Lower leg skin (tissue), 3 donors: ENCODE measurements at regions not wholly inside any gene's neighbourhood (a gene's known extent, or its start where the extent isn't known, plus 50 kb on each side); places are given as distances from the start of the nearest gene placed in this dataset.

Experiments used
- POLR2A ChIP-seq, 2 donors: fragments of 450-650 bp; IDR thresholded peaks; one replicate each; pipeline ENCODE4 v1.6.1; 2016 to 2017; ENCODE audit warnings: antibody characterized with exemption in 2 of 2, mild to moderate bottlenecking in 1 of 2, moderate library complexity in 1 of 2
- TF ChIP-seq, protein P1 (sequence below), 3 donors: fragments of 450-650 bp; IDR thresholded peaks; one replicate each; pipeline ENCODE4 v1.5.1; 2016; ENCODE audit warnings: antibody characterized with exemption in 3 of 3, mild to moderate bottlenecking in 3 of 3, moderate library complexity in 2 of 3

DNA sequence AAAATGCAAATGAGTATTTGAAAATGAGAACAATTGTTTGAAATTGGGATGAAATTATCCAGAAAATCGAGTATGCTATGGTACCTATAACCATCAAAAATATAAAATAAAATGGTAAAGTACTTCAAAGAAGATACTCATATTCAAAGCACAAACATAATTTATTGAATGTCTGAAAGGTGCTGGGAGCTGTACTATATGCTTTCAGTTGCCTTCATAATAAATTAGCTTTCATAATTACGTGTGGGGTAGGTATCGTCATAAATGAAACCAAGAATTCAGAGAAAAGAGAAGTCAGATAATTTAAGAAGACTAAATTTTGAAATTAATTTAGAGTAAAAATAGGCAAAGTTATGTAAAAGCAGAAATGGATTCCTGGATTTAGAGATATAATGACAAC, 721.9 kb upstream of the ACVR2A start:
- TF ChIP-seq, protein P1, sequence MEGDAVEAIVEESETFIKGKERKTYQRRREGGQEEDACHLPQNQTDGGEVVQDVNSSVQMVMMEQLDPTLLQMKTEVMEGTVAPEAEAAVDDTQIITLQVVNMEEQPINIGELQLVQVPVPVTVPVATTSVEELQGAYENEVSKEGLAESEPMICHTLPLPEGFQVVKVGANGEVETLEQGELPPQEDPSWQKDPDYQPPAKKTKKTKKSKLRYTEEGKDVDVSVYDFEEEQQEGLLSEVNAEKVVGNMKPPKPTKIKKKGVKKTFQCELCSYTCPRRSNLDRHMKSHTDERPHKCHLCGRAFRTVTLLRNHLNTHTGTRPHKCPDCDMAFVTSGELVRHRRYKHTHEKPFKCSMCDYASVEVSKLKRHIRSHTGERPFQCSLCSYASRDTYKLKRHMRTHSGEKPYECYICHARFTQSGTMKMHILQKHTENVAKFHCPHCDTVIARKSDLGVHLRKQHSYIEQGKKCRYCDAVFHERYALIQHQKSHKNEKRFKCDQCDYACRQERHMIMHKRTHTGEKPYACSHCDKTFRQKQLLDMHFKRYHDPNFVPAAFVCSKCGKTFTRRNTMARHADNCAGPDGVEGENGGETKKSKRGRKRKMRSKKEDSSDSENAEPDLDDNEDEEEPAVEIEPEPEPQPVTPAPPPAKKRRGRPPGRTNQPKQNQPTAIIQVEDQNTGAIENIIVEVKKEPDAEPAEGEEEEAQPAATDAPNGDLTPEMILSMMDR (IDR thresholded peaks at IDR 0.05) = no peak
- TF ChIP-seq POLR2A (IDR thresholded peaks at IDR 0.05) = no peak
